ENCODE measurements at regions not wholly inside any gene's neighbourhood (a gene's known extent, or its start where the extent isn't known, plus 50 kb on each side); places are given as distances from the start of the nearest gene placed in this dataset.

DNA sequence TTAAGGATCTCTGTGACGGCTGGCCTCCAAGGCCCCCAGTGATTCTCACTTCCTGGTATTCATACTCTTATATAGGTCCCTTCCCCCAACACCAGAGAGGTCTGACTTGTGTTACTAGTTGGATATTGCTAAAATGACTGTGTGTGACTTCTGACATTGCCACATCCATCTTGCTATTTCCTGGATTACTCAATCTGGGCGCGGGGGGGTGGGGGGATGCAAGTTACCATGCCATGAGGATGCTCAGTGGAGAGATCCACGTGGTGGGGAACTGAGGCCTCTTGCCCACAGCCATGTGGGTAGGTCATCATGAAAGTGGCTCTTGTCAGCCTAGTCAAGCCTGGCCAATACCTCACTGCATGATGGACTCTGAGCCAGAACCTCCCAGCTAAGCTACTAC, 117.0 kb downstream of the UBE2U start:
- TF ChIP-seq FOXA1 (IDR thresholded peaks at IDR 0.05) (no peak), NR2F2 (IDR thresholded peaks at IDR 0.05) (no peak), GABPA (IDR thresholded peaks at IDR 0.05 in 1 of 2, conservative IDR thresholded peaks at IDR 0.05 in 1 of 2) (no peak), RAD21 (IDR thresholded peaks at IDR 0.05) (no peak), RXRA (IDR thresholded peaks at IDR 0.05) (no peak), JUND (IDR thresholded peaks at IDR 0.05) (no peak)
- TF ChIP-seq, protein P1, sequence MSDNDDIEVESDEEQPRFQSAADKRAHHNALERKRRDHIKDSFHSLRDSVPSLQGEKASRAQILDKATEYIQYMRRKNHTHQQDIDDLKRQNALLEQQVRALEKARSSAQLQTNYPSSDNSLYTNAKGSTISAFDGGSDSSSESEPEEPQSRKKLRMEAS (IDR thresholded peaks at IDR 0.05), result no peak
- Histone ChIP-seq H3K27me3 (ENCODE audit: control insufficient read depth in 4 of 4, insufficient read depth in 4 of 4, low read length in 3 of 4) (no peaks in the 10 kb centered on the region), H3K36me3 (ENCODE audit: control insufficient read depth in 4 of 4, insufficient read depth in 3 of 4, low read depth in 1 of 4, low read length in 3 of 4) (no peaks in the 10 kb centered on the region), H3K9ac (ENCODE audit: low read depth in 1 of 2, low read length in 2 of 2) (no peak overlapping the region), H3K9me3 (ENCODE audit: control insufficient read depth in 4 of 4, low read length in 3 of 4) (no peaks in the 10 kb centered on the region), H3K4me1 (ENCODE audit: control insufficient read depth in 4 of 4, insufficient read depth in 4 of 4, low read length in 3 of 4) (no peaks in the 10 kb centered on the region), H3K4me3 (ENCODE audit: low read depth in 1 of 3, low read length in 3 of 3) (no peak overlapping the region), H3K27ac (ENCODE audit: low read depth in 1 of 2, low read length in 2 of 2) (no peak overlapping the region)
- no peak for DNase-seq (ENCODE audit: low spot score)
- WGBS, result 39% methylated on average over 4 of the region's 4 CpGs

DNA sequence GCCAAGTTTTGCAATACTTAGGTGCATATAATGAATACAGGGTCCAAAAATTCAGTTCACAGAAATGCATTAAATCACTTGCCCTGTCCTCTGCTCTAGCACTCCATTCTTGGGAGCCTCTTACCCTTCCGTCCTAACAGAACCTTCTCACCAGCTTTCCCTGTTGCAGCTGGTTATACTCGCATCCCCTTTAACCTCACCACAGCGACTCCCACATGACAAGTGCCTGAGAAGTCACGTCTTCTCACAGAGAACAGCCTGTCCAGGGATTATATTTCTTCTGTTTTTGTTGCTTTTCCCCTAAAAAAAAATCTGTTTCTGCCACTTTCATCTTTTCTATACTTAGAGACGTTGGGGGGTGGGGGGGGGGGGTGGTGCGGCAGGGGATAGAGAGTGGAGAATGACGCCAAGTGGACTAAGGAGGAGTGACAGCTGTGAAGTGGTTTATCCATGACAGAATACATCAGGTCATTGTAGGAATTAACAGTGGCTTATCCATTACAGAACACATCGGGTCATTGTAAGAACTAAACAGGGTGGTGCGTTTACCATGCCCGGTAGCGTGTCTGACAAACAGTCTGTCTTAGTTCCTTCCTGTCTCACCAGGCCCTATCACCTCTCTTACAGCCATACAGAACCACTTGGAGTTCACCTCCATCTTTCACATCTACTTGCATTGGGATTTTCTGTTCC, 117.6 kb downstream of the UBE2U start:
- WGBS, result 85% methylated on average over 11 of the region's 11 CpGs

More for the DNA sequence above, 117.6 kb downstream of the UBE2U start:
- Histone ChIP-seq H3K27me3 (ENCODE audit: control insufficient read depth in 4 of 4, insufficient read depth in 4 of 4, low read length in 3 of 4) (no peaks in the 10 kb centered on the region), H3K9ac (ENCODE audit: low read depth in 1 of 2, low read length in 2 of 2) (no peak overlapping the region), H3K36me3 (ENCODE audit: control insufficient read depth in 4 of 4, insufficient read depth in 3 of 4, low read depth in 1 of 4, low read length in 3 of 4) (no peaks in the 10 kb centered on the region), H3K4me3 (ENCODE audit: low read depth in 1 of 3, low read length in 3 of 3) (no peak overlapping the region), H3K9me3 (ENCODE audit: control insufficient read depth in 4 of 4, low read length in 3 of 4) (no peaks in the 10 kb centered on the region), H3K4me1 (ENCODE audit: control insufficient read depth in 4 of 4, insufficient read depth in 4 of 4, low read length in 3 of 4) (no peaks in the 10 kb centered on the region), H3K27ac (ENCODE audit: low read depth in 1 of 2, low read length in 2 of 2) (no peak overlapping the region)
- no peak for TF ChIP-seq HNF4G (IDR thresholded peaks at IDR 0.05)
- TF ChIP-seq, protein P2, sequence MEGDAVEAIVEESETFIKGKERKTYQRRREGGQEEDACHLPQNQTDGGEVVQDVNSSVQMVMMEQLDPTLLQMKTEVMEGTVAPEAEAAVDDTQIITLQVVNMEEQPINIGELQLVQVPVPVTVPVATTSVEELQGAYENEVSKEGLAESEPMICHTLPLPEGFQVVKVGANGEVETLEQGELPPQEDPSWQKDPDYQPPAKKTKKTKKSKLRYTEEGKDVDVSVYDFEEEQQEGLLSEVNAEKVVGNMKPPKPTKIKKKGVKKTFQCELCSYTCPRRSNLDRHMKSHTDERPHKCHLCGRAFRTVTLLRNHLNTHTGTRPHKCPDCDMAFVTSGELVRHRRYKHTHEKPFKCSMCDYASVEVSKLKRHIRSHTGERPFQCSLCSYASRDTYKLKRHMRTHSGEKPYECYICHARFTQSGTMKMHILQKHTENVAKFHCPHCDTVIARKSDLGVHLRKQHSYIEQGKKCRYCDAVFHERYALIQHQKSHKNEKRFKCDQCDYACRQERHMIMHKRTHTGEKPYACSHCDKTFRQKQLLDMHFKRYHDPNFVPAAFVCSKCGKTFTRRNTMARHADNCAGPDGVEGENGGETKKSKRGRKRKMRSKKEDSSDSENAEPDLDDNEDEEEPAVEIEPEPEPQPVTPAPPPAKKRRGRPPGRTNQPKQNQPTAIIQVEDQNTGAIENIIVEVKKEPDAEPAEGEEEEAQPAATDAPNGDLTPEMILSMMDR (IDR thresholded peaks at IDR 0.05; ENCODE audit: low read depth, low read length, missing input control), result no peak
- no peak for TF ChIP-seq JUND (IDR thresholded peaks at IDR 0.05)
- TF ChIP-seq FOXA1 (IDR thresholded peaks at IDR 0.05), result no peak
- TF ChIP-seq GABPA (IDR thresholded peaks at IDR 0.05 in 1 of 2, conservative IDR thresholded peaks at IDR 0.05 in 1 of 2), result no peak
- TF ChIP-seq, protein P3, sequence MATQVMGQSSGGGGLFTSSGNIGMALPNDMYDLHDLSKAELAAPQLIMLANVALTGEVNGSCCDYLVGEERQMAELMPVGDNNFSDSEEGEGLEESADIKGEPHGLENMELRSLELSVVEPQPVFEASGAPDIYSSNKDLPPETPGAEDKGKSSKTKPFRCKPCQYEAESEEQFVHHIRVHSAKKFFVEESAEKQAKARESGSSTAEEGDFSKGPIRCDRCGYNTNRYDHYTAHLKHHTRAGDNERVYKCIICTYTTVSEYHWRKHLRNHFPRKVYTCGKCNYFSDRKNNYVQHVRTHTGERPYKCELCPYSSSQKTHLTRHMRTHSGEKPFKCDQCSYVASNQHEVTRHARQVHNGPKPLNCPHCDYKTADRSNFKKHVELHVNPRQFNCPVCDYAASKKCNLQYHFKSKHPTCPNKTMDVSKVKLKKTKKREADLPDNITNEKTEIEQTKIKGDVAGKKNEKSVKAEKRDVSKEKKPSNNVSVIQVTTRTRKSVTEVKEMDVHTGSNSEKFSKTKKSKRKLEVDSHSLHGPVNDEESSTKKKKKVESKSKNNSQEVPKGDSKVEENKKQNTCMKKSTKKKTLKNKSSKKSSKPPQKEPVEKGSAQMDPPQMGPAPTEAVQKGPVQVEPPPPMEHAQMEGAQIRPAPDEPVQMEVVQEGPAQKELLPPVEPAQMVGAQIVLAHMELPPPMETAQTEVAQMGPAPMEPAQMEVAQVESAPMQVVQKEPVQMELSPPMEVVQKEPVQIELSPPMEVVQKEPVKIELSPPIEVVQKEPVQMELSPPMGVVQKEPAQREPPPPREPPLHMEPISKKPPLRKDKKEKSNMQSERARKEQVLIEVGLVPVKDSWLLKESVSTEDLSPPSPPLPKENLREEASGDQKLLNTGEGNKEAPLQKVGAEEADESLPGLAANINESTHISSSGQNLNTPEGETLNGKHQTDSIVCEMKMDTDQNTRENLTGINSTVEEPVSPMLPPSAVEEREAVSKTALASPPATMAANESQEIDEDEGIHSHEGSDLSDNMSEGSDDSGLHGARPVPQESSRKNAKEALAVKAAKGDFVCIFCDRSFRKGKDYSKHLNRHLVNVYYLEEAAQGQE (IDR thresholded peaks at IDR 0.05), result no peak
- TF ChIP-seq, protein P4, sequence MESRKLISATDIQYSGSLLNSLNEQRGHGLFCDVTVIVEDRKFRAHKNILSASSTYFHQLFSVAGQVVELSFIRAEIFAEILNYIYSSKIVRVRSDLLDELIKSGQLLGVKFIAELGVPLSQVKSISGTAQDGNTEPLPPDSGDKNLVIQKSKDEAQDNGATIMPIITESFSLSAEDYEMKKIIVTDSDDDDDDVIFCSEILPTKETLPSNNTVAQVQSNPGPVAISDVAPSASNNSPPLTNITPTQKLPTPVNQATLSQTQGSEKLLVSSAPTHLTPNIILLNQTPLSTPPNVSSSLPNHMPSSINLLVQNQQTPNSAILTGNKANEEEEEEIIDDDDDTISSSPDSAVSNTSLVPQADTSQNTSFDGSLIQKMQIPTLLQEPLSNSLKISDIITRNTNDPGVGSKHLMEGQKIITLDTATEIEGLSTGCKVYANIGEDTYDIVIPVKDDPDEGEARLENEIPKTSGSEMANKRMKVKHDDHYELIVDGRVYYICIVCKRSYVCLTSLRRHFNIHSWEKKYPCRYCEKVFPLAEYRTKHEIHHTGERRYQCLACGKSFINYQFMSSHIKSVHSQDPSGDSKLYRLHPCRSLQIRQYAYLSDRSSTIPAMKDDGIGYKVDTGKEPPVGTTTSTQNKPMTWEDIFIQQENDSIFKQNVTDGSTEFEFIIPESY (IDR thresholded peaks at IDR 0.05), result no peak
- no peak for DNase-seq (ENCODE audit: low spot score)
